ENCODE measurements at regions not wholly inside any gene's neighbourhood (a gene's known extent, or its start where the extent isn't known, plus 50 kb on each side); places are given as distances from the start of the nearest gene placed in this dataset.

DNA sequence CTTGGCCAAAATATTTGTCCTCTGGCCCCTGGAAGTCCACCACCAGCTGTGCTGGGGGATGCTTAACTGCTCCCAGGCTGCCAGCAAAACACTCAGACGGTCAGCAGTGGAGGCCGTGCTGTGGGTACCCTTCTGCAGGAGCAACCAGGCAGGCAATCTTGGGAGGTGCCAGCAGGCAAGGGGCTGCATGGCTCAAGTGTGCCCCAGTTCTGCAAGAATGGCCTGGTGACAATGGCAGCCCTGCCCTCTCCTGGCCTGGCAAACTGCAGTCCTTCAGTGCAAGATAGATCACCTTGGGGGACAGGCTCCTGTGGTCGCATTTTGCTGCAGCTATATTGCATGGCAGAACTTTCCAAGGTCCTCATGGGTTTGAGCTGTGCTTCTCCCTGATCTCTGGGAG lies 728.3 kb downstream of the TMTC2 start (continued):
- TF ChIP-seq, protein P1, sequence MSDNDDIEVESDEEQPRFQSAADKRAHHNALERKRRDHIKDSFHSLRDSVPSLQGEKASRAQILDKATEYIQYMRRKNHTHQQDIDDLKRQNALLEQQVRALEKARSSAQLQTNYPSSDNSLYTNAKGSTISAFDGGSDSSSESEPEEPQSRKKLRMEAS (IDR thresholded peaks at IDR 0.05), result no peak
- no peak for TF ChIP-seq TEAD4 (IDR thresholded peaks at IDR 0.05; ENCODE audit: low read depth, low read length)

All from H1 (cell line).